22Rv1 (cell line): ENCODE measurements at regions not wholly inside any gene's neighbourhood (a gene's known extent, or its start where the extent isn't known, plus 50 kb on each side); places are given as distances from the start of the nearest gene placed in this dataset.

ENCODE experiments used
- ZFX ChIP-seq: fragments of 450-650 bp; IDR thresholded peaks from 2 replicates; pipeline ENCODE4 v1.6.1; 2017; ENCODE audit warnings: antibody characterized with exemption, borderline replicate concordance
- TF ChIP-seq, protein P1 (sequence below): fragments of 450-650 bp; IDR thresholded peaks from 2 replicates; pipeline ENCODE4 v1.5.1; 2017; ENCODE audit warnings: mild to moderate bottlenecking

DNA sequence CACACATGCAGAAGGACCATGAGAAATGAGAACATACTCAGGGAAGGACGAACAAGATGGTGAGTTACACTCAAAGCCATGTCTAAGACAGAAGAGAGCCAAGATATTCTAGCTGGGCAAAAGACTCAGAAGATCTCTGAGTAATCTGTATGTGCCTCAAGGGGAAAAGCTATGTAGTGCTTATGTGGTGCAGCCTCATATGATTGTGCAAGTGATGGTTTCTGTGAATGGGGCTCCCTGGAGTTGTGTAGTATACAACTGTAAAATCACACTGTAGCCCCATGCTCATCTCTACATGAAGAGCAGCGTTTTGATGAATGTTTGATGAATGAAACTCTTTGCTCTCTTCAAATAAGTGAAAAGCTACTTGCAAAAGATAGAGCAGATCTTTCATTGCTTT is 57.5 kb downstream of the OSR1 start:
- TF ChIP-seq, protein P1, sequence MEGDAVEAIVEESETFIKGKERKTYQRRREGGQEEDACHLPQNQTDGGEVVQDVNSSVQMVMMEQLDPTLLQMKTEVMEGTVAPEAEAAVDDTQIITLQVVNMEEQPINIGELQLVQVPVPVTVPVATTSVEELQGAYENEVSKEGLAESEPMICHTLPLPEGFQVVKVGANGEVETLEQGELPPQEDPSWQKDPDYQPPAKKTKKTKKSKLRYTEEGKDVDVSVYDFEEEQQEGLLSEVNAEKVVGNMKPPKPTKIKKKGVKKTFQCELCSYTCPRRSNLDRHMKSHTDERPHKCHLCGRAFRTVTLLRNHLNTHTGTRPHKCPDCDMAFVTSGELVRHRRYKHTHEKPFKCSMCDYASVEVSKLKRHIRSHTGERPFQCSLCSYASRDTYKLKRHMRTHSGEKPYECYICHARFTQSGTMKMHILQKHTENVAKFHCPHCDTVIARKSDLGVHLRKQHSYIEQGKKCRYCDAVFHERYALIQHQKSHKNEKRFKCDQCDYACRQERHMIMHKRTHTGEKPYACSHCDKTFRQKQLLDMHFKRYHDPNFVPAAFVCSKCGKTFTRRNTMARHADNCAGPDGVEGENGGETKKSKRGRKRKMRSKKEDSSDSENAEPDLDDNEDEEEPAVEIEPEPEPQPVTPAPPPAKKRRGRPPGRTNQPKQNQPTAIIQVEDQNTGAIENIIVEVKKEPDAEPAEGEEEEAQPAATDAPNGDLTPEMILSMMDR: no peak
- no peak for TF ChIP-seq ZFX
